Adipocyte (in vitro differentiated cells): ENCODE measurements at regions not wholly inside any gene's neighbourhood (a gene's known extent, or its start where the extent isn't known, plus 50 kb on each side); places are given as distances from the start of the nearest gene placed in this dataset.

Source experiments
- DNase-seq: peaks from one replicate; pipeline ENCODE4 v3.0.0-alpha.2; 2015; ENCODE audit warnings: low read depth
- H3K27me3 ChIP-seq: replicated peaks from 2 replicates; pipeline ENCODE4 v1.7.0; 2013; ENCODE audit warnings: mild to moderate bottlenecking, low read length, moderate library complexity; ENCODE audit not compliant: control insufficient read depth, insufficient read depth
- H3K36me3 ChIP-seq: 2 replicates; pipeline ENCODE4 v1.7.0; 2013; ENCODE audit warnings: low read length, mild to moderate bottlenecking, moderate library complexity; ENCODE audit not compliant: control insufficient read depth, insufficient read depth, severe bottlenecking
- H3K4me1 ChIP-seq: 2 replicates; pipeline ENCODE4 v1.7.0; 2013; ENCODE audit warnings: mild to moderate bottlenecking, low read length, moderate library complexity; ENCODE audit not compliant: control insufficient read depth, insufficient read depth
- H3K4me3 ChIP-seq: 2 replicates; pipeline ENCODE4 v1.7.0; 2013; ENCODE audit warnings: mild to moderate bottlenecking, low read length, moderate library complexity
- H3K9ac ChIP-seq: 2 replicates; pipeline ENCODE4 v1.7.0; 2013; ENCODE audit warnings: mild to moderate bottlenecking, low read length, moderate library complexity
- H3K9me3 ChIP-seq: 2 replicates; pipeline ENCODE4 v1.7.0; 2013; ENCODE audit warnings: mild to moderate bottlenecking, low read length, moderate library complexity; ENCODE audit not compliant: control insufficient read depth

DNA sequence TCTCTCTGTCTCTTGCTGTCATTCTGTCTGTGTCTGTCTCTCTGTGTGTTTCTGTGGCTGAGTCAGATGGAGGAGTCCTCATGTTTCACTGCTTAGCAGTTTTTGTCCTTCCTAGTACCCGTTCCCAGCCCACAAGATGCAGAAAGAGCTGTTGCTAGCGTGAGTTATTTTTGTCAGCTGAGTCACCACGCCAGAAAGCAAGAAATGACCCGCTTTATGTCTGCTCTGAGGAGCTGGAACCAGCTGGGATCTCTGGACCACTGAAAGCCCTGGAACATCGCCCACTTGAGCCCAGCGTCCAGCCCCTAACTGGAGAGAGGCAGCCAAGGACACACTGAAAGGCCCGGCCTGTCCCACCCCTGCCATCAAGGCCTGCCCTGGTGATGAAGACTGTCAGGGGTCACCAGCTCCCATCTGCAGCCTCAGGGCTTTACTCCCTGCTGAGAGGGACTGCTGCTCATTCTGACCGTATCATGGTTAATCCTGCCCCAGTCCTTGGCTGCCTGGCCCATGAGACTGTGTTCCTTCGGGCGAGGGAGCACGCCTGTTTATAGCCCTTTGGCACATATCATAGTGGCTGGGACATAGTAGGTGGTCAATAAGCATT is 101.7 kb upstream of the TPM1 start:
- H3K27me3 ChIP-seq, result no peaks in the 10 kb centered on the region
- peak; percentile 96 for DNase-seq
- H3K9ac ChIP-seq, result peak overlapping the region; percentile 40
- H3K4me1 ChIP-seq, result peaks cover 25% of the 10 kb centered on the region
- no peaks in the 10 kb centered on the region for H3K36me3 ChIP-seq
- no peaks in the 10 kb centered on the region for H3K9me3 ChIP-seq
- peak overlapping the region; percentile 5 for H3K4me3 ChIP-seq

DNA sequence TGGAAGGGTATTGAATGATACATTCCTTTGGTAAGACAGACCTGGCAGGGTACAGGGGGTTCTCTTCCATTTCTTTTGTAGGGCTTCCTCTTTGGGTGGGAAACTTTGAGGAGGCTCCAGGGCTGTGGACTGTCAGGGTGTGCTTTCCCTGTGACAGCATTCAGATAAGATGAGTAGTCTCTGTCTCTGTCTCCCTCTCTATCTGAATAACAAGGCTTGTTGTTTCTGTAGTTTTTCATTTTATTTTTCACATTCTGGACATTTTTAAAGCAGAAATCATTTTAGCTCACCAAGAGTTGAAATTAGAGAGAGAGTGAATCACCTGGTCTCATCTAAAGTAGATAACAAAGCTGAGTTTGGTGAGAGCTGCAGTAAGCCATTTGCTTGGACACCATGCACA is 100.8 kb upstream of the TPM1 start:
- H3K9ac ChIP-seq, result no peak overlapping the region
- no peak for DNase-seq
- H3K4me1 ChIP-seq, result peaks cover 30% of the 10 kb centered on the region
- no peaks in the 10 kb centered on the region for H3K36me3 ChIP-seq
- no peaks in the 10 kb centered on the region for H3K9me3 ChIP-seq
- no peaks in the 10 kb centered on the region for H3K27me3 ChIP-seq
- H3K4me3 ChIP-seq, result no peak overlapping the region

DNA sequence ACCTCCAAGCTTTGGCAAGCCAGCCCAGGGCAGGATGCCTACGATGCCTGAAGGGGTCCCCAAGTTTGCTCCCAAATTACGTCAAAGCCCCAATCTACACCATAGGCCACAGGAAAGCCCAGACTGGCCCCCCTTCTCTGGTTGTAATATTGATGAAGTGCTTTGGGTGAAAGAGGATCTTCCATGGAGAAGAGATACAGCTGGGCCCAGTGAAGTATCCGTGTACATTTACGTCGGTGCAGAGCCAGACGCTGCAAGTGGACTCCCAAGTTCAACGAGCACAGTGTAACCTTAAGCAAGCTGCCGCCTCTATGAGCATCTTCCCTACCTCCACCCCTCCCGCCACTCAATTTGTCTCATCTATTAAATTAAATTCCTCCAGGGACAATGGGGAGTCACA is 100.1 kb upstream of the TPM1 start:
- Histone ChIP-seq H3K9me3 (no peaks in the 10 kb centered on the region), H3K9ac (no peak overlapping the region), H3K4me1 (peaks cover 30% of the 10 kb centered on the region), H3K36me3 (no peaks in the 10 kb centered on the region), H3K4me3 (no peak overlapping the region), H3K27me3 (no peaks in the 10 kb centered on the region)
- no peak for DNase-seq

DNA sequence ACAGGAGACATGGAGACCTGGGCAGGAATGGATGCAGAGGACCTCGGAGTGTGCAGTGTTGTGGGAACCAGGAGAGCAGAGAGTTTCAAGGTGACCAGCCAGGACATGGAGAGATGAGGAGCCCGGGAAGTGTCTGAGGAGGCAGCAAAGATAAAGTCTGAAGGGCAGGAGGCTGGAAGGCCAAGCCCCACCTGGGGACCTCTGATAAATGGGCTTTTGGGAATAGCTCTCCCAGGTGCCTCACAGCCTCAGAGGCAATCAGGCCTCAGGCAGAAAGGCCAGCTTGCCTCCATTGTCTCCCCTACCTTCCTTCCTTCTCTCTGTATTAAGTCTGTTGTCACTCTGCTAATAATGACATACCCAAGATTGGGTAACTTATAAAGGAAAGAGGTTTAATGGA is 97.5 kb upstream of the TPM1 start:
- Histone ChIP-seq H3K9ac (no peak overlapping the region), H3K27me3 (no peaks in the 10 kb centered on the region), H3K9me3 (no peaks in the 10 kb centered on the region), H3K4me3 (no peak overlapping the region), H3K4me1 (peaks cover 29% of the 10 kb centered on the region), H3K36me3 (no peaks in the 10 kb centered on the region)
- DNase-seq, result no peak

DNA sequence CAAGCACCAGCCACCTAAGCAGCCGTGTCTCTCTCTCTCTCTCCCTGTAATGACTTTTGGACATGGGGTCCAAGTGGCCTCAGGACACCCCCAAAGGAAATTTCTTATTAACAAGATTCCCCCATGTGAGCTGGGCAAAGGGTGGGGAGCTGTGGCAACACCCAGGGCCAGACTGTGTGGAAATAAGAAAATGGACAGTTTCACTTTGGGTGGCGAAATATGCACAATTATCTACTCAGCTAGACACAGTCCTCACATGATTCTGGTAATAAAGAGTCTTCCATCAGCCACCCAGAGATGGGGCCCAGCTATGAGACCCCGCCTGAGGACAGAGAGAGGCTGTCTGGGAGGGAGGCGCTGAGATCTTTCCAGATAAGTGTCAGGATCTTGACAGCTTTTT is 96.8 kb upstream of the TPM1 start:
- Histone ChIP-seq H3K4me1 (peaks cover 23% of the 10 kb centered on the region), H3K27me3 (peaks cover 3% of the 10 kb centered on the region), H3K9ac (no peak overlapping the region), H3K9me3 (no peaks in the 10 kb centered on the region), H3K4me3 (no peak overlapping the region), H3K36me3 (no peaks in the 10 kb centered on the region)
- peak; percentile 47 for DNase-seq

DNA sequence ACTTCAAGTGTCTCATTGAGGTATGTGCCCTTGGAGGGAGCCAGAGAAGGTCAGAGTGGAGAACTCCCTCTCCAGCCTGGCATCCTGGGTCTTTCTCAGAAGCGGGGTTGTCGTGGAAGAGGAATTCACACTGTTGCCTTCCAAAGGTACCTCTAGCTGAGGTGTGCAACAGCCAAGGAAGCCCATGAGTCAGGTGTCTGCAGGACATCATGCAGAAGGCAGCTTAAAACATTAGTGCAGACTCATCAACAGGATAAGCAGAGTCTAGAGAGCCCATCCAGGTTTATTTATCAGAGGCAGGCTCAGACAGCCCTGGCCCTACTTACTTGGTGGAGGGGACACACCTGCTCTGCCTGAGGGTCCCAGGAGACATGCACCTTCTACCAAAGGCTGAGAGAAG is 95.6 kb upstream of the TPM1 start:
- Histone ChIP-seq H3K9ac (no peak overlapping the region), H3K36me3 (no peaks in the 10 kb centered on the region), H3K4me1 (peaks cover 11% of the 10 kb centered on the region), H3K4me3 (no peak overlapping the region), H3K9me3 (no peaks in the 10 kb centered on the region), H3K27me3 (peaks cover 14% of the 10 kb centered on the region)
- DNase-seq, result no peak

DNA sequence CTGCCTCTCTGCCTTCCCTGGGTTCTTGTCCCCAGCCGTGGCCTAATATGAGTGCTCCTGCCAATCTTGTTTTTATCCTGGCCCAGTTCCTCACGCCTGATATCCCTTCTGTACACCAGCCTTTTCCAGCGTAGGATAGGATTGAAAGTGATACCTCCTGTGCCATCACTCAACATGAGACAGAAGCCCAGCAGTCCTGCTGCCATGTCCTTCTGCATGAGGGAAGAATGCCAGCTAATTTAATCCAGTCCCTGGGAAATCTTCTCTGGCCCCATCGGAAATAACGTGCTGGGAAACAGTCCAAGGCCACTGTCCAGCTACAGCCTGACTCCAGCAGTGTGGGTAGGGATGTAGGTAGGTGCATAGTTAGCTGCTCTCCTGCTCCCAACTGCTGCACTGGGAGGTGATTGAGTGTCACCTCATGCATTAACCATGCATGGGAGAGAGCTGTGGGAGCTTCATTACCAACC is 92.0 kb upstream of the TPM1 start:
- Histone ChIP-seq H3K36me3 (no peaks in the 10 kb centered on the region), H3K27me3 (peaks cover 20% of the 10 kb centered on the region), H3K4me1 (peaks cover 8% of the 10 kb centered on the region), H3K9ac (no peak overlapping the region), H3K9me3 (no peaks in the 10 kb centered on the region), H3K4me3 (no peak overlapping the region)
- no peak for DNase-seq

DNA sequence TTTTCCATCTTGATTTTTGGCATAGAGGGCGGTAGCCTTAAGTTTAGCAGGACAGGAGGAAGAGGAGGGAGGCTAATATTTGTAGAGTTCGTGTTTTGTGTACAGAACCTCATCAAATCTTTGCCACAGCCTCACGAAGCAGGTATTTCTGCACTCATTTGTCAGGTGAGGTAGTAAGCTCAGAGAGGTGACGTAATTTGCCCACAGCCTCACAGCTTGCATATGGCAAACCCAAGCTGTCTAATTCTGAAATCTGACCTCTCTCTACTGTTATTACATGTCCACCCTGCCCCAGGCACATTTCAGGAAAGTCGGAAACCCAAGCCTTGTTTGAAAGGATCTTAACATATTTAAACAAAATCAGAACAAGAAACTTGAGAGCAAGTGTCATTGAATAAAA is 91.1 kb upstream of the TPM1 start:
- Histone ChIP-seq H3K9me3 (no peaks in the 10 kb centered on the region), H3K36me3 (no peaks in the 10 kb centered on the region), H3K9ac (no peak overlapping the region), H3K4me3 (no peak overlapping the region), H3K4me1 (no peaks in the 10 kb centered on the region), H3K27me3 (peaks cover 20% of the 10 kb centered on the region)
- no peak for DNase-seq

DNA sequence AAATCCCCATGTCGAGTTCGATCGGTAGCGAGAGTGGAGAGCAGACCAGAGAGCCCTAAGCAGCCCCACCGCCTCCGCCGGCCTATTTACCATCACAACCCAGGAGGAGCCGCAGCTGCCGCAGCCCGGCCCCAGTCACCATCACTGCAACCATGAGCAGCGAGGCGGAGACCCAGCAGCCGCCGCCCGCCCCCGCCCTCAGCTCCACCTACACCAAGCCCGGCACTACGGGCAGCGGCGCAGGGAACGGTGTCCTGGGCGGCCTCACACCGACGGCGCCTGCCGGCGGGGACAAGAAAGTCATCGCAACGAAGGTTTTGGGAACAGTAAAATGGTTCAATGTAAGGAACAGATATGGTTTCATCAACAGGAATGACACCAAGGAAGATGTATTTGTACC is 89.5 kb upstream of the TPM1 start:
- Histone ChIP-seq H3K27me3 (peaks cover 20% of the 10 kb centered on the region), H3K9me3 (no peaks in the 10 kb centered on the region), H3K4me1 (peaks cover under 1% of the 10 kb centered on the region), H3K36me3 (no peaks in the 10 kb centered on the region), H3K9ac (no peak overlapping the region), H3K4me3 (no peak overlapping the region)
- no peak for DNase-seq

DNA sequence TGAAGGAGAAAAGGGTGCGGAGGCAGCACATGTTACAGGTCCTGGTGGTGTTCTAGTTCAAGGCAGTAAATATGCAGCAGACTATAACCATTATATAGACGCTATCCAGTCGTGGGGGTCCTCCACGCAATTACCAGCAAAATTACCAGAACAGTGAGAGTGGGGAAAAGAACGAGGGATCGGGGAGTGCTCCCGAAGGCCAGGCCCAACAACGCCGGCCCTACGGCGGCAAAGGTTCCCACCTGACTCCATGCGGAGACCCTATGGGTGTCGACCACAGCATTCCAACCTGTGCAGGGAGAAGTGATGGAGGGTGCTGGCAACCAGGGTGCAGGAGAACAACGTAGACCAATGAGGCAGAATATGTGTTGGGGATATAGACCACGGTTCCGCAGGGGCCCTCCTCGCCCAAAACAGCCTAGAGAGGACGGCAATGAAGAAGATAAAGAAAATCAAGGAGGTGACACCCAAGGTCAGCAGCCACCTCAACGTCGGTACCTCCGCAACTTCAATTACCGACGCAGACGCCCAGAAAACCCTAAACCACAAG is 89.0 kb upstream of the TPM1 start:
- Histone ChIP-seq H3K4me1 (peaks cover 6% of the 10 kb centered on the region), H3K4me3 (no peak overlapping the region), H3K9ac (no peak overlapping the region), H3K27me3 (peaks cover 20% of the 10 kb centered on the region), H3K9me3 (no peaks in the 10 kb centered on the region), H3K36me3 (no peaks in the 10 kb centered on the region)
- DNase-seq, result no peak

DNA sequence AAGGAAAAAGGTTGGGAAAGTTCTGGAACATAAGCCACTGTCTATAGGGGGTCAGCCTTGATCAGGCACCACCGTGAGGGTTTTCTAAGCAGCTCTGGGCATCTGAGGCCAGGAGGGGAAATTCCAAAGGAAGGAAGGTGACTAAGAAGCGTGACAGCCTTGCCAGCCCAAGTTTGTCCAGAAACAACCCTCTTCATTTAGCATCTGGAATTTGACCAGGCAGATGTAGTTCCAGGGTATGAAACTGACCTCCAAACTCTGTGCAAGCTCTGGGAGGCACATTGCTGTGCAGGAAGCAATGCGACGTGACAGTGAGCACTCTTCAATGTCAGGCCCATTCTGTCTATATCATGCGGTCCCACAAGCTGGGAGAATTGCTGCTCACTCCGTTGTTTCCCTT is 85.4 kb upstream of the TPM1 start:
- Histone ChIP-seq H3K27me3 (peaks cover 12% of the 10 kb centered on the region), H3K4me3 (no peak overlapping the region), H3K9me3 (no peaks in the 10 kb centered on the region), H3K4me1 (peaks cover 8% of the 10 kb centered on the region), H3K9ac (no peak overlapping the region), H3K36me3 (no peaks in the 10 kb centered on the region)
- no peak for DNase-seq
